RWPE2 (cell line): ENCODE measurements at regions not wholly inside any gene's neighbourhood (a gene's known extent, or its start where the extent isn't known, plus 50 kb on each side); places are given as distances from the start of the nearest gene placed in this dataset.

Source experiments
- ATAC-seq: fragments of 200-7000 bp; cut with Tn5 transposase; 3 replicates; pipeline ENCODE4 v1.9.1; 2021; ENCODE audit warnings: low read depth
- DNase-seq: peaks from one replicate; pipeline ENCODE4 v3.0.0-alpha.2; 2020; ENCODE audit warnings: low spot score
- H3K27ac ChIP-seq: fragments of 450-650 bp; 2 replicates; pipeline ENCODE4 v1.5.1; 2017; ENCODE audit warnings: mild to moderate bottlenecking; ENCODE audit not compliant: poor library complexity, severe bottlenecking
- H3K27me3 ChIP-seq: fragments of 250-450 bp; sonication (Bioruptor Pico); 2 replicates; pipeline ENCODE4 v1.5.1; 2021; ENCODE audit warnings: mild to moderate bottlenecking, moderate library complexity; ENCODE audit not compliant: insufficient read depth, poor library complexity, severe bottlenecking
- H3K36me3 ChIP-seq: fragments of 250-450 bp; sonication (Bioruptor Pico); 2 replicates; pipeline ENCODE4 v1.5.1; 2020; ENCODE audit warnings: low read depth, mild to moderate bottlenecking, moderate library complexity
- H3K4me1 ChIP-seq: fragments of 250-450 bp; sonication (Bioruptor Pico); 2 replicates; pipeline ENCODE4 v1.5.1; 2021; ENCODE audit warnings: mild to moderate bottlenecking, moderate library complexity; ENCODE audit not compliant: insufficient read depth, poor library complexity, severe bottlenecking
- H3K4me3 ChIP-seq: fragments of 250-450 bp; sonication (Bioruptor Pico); 2 replicates; pipeline ENCODE4 v1.5.1; 2021; ENCODE audit warnings: mild to moderate bottlenecking, moderate library complexity; ENCODE audit not compliant: severe bottlenecking
- H3K9me3 ChIP-seq: fragments of 250-450 bp; sonication (Bioruptor Pico); 2 replicates; pipeline ENCODE4 v1.5.1; 2021; ENCODE audit warnings: mild to moderate bottlenecking, moderate library complexity; ENCODE audit not compliant: severe bottlenecking
- CTCF ChIP-seq: fragments of 450-650 bp; IDR thresholded peaks from one replicate; pipeline ENCODE4 v1.5.1; 2017; ENCODE audit warnings: mild to moderate bottlenecking, moderate library complexity; ENCODE audit not compliant: poor library complexity, severe bottlenecking

GRCh38 chr3:84066915-84067314 is 891.9 kb upstream of the CADM2 start:
- no peak for TF ChIP-seq CTCF
- DNase-seq = no peak
- H3K27ac ChIP-seq = no peak overlapping the region

DNA sequence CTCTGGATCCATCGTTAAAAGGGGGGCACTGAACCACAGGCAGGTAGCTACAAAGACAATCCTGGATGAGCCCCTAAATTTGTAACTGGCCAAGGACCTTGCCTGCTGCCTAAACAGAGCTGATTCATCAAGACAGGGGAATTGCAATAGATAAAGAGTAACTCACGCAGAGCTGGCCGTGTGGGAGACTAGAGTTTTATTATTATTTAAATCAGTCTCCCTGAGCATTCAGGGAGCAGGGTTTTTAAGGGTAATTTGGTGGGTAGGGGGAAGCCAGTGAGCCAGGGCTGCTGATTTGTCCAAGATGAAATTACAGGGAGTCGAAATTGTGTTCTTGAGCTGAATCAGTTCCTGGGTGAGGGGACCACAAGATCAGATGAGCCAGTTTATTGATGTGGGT is 885.1 kb upstream of the CADM2 start:
- Histone ChIP-seq H3K27ac (no peak overlapping the region), H3K4me3 (no peak overlapping the region), H3K9me3 (no peaks in the 10 kb centered on the region), H3K4me1 (no peaks in the 10 kb centered on the region), H3K27me3 (no peaks in the 10 kb centered on the region), H3K36me3 (no peaks in the 10 kb centered on the region)
- DNase-seq (no peak), ATAC-seq (no peak)
- no peak for TF ChIP-seq CTCF

More at GRCh38 chr3:84066915-84067314, 891.9 kb upstream of the CADM2 start:
- no peaks in the 10 kb centered on the region for H3K4me1 ChIP-seq
- no peak overlapping the region for H3K4me3 ChIP-seq
- H3K36me3 ChIP-seq = no peaks in the 10 kb centered on the region
- H3K27me3 ChIP-seq = no peaks in the 10 kb centered on the region
- no peaks in the 10 kb centered on the region for H3K9me3 ChIP-seq
- ATAC-seq = no peak

DNA sequence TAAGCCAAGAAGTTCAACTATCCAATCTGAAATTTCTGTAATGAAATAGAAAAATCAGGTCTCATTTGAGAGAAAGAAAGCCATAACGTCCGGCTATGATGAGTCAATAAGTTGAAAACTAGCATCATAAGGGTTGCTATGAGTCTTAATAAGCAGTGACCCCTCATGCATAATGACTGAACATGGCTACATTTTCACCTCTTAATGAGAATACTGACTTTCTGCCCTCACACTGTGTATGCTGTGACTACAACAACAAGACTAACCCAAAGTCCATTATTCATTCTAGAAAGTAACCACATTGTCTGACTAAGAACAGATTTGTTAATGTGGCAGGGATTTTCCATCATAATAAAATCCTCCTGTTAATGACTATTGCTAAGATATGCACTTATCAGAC is 884.0 kb upstream of the CADM2 start:
- no peak for TF ChIP-seq CTCF
- Histone ChIP-seq H3K9me3 (no peaks in the 10 kb centered on the region), H3K4me1 (no peaks in the 10 kb centered on the region), H3K27me3 (no peaks in the 10 kb centered on the region), H3K4me3 (no peak overlapping the region), H3K27ac (no peak overlapping the region), H3K36me3 (no peaks in the 10 kb centered on the region)
- DNase-seq = no peak
- no peak for ATAC-seq

DNA sequence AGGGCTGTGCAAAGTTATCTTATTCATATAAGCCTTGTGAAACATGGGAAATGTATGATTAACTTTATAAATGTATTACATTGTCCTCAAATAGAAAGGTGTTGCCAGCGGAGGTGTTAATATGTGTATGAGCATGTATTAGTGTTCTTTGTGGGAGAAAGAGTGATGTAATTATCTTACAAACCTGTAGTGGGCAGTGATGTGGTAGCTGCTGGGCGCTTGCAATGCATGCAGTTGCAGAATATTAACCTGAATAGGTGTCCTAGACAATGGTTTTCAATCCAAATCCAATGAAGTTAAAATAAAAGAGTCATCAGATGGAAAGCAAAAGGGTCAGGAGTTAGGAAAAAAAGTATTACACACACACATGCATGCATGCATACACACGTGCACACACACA is 881.3 kb upstream of the CADM2 start:
- no peaks in the 10 kb centered on the region for H3K27me3 ChIP-seq
- H3K27ac ChIP-seq = no peak overlapping the region
- ATAC-seq = no peak
- no peak for DNase-seq
- no peaks in the 10 kb centered on the region for H3K36me3 ChIP-seq
- no peaks in the 10 kb centered on the region for H3K9me3 ChIP-seq
- H3K4me3 ChIP-seq = no peak overlapping the region
- peaks cover 2% of the 10 kb centered on the region for H3K4me1 ChIP-seq
- TF ChIP-seq CTCF = peak; percentile 71

DNA sequence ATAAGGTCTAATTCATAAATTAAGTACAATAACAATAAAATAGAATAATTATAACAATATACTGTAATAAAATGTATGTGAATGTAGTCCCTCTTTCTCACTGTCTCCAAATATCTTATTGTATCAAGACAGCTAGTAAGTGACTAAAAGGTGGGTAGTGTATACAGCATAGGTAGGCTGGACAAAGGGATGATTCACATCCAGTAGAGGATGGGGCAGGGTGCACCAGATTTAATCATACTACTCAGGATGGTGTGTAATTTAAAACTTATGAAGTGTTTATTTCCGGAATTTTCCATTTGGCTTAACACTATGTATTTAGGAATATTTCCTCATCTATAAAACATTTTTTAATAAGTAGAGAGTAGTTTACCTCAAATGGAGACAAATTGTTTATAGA is 876.1 kb upstream of the CADM2 start:
- H3K4me1 ChIP-seq = peaks cover 6% of the 10 kb centered on the region
- no peak for DNase-seq
- no peaks in the 10 kb centered on the region for H3K9me3 ChIP-seq
- H3K27ac ChIP-seq = no peak overlapping the region
- H3K4me3 ChIP-seq = no peak overlapping the region
- ATAC-seq = peak; percentile 100
- no peaks in the 10 kb centered on the region for H3K36me3 ChIP-seq
- no peak for TF ChIP-seq CTCF
- H3K27me3 ChIP-seq = no peaks in the 10 kb centered on the region
